ENCODE measurements at regions not wholly inside any gene's neighbourhood (a gene's known extent, or its start where the extent isn't known, plus 50 kb on each side); places are given as distances from the start of the nearest gene placed in this dataset.
"Not testable (repeated sequence)": the region's sequence is repeated elsewhere in the genome, so short reads cannot be mapped to it uniquely, and the experiment has no call there.

DNA sequence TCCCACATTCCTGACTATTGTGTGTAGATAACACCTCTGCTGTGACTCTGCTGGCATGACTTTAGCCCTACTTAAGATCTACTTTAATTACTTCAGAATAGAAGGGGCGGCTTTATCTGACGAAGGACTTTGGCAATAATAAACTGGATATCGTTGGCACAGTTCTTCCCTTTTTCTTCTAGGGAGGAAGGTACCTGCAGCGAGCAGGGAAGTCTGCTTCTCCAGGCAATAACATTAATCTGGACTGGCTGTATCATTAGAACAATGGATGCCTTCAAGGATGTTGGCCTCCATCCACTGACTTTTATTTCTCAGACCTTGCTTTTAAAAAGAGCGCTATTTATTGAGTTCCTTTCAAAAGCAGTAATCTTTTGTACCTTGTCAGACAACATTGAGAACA lies 172.6 kb upstream of the THSD7A start:
- no peak for DNase-seq (ENCODE audit: low read depth)

DNA sequence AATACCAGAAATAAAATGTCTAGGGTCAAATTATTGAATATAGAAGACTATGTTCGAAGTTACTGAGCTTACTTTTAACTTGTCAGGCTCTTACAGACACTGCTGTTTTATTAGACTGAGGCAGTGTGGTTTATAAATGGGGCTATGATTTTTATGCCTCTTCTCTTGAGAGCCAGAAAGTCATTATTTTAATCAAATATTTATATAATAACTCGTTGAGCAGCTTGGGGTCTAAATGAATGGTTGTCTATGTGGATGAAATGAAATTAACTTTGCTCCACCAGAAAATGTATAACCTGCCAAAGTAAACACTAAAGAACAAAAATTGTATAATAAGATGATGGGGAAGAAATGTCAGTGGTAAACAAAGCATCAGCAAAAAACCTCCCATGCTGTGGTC lies 175.6 kb upstream of the THSD7A start:
- DNase-seq (ENCODE audit: low read depth) = no peak

DNA sequence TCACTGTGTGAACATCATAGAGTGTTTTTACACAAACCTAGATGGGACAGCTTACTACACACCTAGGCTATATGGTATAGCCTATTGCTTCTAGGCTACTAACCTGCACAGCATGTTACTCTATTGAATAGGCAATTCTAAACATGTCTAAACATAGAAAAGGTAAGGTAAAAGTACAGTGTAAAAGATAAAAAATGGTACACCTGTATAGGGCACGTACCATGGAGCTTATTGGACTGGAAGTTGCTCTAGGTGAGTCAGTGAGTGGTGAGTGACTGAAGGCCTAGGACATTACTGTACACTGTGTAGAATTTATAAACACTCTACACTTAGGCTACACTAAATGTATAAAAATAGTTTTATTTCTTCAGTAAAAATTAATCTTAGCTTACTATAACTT lies 182.0 kb upstream of the THSD7A start:
- DNase-seq (ENCODE audit: low read depth) = no peak

DNA sequence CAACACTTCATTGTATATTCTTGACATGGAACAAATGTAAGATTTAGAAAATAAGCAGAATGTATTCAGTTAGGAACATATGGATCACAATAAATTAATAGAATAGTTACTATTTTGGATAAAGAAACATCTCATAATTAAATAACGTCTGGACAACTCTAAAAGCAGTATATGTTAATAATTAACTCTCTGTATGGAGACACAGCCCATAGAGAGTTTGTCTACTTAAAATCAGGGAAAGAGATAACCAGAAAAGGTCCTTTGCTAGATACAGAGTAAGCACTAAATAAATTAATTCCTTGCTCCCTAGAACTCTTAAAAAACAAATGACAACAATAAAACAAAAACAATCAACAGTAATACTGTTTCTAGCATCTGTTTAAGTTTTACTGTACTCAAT lies 184.4 kb upstream of the THSD7A start:
- no peak for DNase-seq (ENCODE audit: low read depth)

DNA sequence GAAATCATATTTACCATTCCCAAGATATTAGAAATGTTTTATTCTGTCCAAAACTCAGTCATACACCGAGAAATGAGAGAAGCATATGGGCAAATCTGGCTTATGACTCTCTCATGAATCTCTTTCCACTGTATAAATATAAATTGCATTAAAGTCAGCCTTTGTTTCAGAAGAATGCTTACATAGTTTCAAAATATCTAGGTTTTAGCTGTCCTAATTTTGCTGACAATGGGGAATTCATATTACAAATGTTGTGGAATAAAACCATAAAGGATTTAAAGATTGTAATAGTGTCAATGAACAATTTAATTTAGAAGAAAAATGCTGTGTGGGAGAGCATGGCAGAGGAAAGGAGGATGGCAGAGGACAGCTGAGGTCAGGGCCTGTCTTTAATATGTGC lies 185.0 kb upstream of the THSD7A start:
- DNase-seq (ENCODE audit: low read depth) = no peak

DNA sequence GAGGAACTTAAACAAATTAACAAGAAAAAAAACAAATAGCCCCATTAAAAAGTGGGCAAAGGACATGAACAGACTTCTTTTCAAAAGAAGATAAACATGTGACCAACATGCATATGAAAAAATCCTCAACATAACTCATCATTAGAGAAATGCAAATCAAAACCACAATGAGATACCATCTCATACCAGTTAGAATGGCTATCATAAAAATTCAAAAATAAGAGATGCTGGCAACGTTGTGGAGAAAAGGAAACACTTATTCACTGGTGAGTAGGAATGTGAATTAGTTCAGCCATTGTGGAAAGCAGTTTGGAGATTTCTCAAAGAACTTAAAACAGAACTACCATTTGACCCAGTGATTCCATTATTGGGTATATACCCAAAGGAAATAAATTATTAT lies 189.1 kb upstream of the TMEM106B start:
- not testable (repeated sequence) for DNase-seq (ENCODE audit: low read depth)

DNA sequence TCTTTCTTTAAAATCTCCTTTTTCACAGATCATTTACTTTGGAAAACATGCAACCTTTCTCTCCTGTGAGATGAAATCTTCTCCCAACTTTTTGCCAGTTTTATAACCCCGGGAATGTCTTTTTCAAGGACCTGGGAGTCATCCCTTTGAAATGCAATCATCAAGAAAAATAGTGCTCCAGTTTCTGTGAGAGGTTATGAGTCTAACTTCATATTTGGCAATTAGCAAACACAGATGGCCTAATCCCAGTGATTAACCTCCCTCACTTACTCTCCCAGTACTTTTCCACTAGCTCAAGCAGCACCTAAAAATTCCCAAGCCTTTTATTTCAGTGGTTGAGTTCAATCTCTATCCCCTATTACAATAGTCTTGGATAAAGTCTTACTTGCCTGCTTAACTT lies 185.8 kb upstream of the TMEM106B start:
- no peak for DNase-seq (ENCODE audit: low read depth)

DNA sequence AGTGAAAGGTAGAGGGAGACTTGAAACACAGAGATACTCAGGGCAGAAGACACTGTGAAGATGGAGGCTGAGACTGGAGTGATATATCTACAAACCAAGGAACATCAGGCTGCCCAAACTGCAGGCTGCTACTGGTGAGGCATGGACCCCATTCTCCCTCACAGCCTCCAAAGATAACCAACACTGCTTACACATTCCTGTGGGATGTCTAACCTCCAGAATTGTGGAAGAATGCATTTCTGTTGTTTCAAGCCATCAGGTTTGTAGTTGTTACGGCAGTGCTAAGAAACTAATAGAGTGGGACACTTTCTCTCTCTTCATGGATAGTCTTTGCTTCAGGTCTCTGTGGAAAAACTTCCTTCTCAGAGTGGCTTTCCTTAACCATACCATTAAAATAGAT lies 182.6 kb upstream of the TMEM106B start:
- DNase-seq (ENCODE audit: low read depth) = no peak

DNA sequence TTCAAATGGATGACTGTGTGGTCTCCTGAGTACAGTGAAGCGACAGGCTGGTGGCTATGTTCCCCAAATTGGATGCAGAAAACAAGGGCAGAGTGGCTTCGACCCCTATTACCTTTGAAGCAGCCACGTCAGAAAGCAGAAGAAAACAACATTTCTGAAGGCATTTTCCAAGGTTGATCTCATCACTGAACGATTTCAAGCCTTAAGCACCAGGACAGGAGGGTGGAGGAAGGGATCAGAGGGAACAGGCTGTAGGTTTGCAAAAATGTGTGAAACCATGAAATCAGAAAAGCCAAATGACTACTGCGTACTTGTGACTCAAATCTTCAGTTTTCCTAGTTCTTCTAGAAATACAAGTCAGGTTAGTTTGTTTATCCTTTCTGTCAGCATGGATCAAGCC lies 181.0 kb upstream of the TMEM106B start:
- DNase-seq (ENCODE audit: low read depth) = no peak

DNA sequence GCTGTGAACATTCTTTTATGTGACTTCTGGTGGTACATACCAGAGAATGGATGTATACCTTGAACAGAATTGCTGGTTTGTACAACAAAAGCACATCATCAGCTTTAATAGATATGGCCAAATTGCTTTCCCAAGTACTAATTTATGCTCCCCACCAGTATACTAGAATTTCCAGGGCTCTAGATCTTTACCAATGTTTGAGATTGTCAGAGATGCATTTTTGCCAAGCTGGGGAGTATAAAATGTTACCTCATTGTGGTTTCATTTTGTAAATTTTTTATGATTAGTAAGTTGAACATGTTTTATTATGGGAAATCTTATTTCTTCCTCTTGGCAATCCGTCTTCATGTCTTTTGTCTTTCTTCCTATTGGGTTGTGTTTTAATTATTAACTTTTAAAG lies 179.9 kb upstream of the TMEM106B start:
- no peak for DNase-seq (ENCODE audit: low read depth)

DNA sequence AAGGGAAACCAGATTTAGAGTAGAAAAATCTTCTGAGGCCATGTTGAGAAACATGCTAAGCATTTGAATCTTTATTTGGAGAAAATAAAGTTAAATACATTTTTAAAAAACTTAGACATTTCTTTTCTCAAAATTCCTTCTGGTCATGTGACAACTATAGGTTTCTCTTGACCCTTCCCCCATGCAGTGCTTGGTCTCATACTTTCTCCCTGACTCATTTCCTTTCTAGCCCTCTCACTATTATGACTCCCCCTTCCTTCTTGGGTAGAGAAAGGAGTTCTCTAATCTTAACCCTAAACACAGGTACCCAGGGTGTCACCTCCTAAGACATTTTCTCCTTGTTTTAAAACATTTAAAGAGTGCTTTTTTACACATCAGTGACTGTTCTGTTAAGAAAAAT lies 179.5 kb upstream of the TMEM106B start:
- no peak for DNase-seq (ENCODE audit: low read depth)

DNA sequence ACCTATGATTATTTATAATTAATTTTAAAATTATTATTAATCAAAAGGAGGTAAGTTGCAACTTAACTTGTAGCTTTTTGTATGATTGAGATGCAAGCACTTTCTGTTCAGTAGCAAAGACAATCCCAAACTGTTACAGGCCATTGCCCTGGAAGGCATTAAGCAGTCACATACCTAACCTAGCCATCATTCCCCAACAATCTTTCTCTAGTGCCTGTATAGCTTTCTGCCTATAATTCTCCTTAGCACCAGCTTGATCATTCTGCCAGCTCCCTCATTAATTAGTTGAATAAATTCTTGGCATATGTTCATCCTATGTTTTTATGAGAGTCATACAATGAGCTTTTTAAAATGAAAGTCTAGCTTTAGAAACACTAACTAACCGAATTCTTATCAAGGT lies 178.9 kb upstream of the TMEM106B start:
- no peak for DNase-seq (ENCODE audit: low read depth)

DNA sequence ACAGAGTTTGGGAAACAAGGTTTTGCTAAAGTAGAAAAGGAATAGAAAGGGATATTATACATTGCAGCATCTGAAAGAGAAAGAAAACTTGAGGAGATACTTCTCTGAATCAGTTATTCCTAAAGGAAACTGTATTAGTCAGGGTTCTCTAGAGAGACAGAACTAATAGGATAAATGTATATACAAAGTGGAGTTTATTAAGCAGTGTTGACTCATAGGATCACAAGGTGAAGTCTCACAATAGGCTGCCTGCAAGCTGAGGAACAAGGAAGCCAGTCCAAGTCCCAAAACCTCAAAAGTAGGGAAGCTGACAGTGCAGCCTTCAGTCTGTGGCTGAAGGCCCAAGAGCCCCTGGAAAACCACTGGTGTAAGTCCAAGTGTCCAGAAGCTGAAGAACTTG lies 167.6 kb upstream of the TMEM106B start:
- not testable (repeated sequence) for DNase-seq (ENCODE audit: low read depth)

DNA sequence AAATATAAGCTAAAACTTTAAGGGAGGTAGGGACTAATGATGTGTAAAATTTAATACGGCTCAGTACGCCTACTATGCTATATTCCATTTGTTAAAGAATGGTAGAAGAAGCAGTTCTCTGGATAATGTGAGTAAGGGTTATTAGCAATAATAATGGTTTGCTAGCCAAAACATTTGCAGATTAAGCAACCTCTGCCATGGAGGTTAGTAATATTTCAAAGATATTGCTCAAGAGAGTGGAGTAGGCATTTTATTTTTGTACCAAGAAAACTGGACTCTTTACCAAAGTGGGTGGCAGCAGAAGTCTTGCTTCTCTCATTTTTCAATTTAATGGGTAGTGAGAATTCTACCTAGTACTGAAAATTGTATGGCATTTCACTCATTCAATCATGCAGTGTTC lies 158.9 kb upstream of the TMEM106B start:
- no peak for DNase-seq (ENCODE audit: low read depth)

DNA sequence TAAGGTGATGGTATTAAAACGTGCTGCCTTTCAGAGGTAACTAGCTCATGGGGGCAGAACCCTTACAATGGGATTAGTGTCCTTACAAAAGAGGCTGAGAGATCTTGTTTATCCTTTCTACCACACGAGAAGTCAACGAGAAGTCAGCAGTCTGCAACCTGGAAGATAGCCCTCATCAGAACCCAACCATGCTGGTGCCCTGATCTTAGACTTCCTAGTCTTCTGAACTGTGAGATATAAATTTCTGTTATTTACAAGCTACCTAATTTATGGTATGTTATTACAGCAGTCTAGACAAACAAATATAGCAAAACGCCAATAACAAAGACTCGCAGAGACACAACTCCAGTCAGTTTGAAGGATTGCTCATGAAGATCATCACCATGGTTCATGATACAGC lies 157.5 kb upstream of the TMEM106B start:
- no peak for DNase-seq (ENCODE audit: low read depth)

DNA sequence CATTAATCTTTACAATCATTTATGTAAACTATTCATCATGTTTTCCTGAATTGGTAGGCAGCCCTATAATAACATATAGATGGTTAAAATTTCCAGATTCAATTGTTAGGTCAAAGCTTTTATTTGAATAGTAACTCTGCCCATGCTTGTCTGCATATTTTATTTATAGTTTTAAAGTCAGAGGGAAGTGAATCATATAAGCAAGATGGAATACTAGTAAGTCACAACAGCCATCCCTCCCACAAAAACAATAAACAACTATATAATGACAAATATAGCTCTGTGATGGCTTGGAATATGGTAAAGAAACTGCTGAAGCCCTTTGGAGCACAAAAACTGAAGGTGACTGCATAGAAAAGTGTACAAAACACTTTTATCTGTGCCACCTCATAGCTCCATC lies 156.3 kb upstream of the TMEM106B start:
- DNase-seq (ENCODE audit: low read depth) = no peak

DNA sequence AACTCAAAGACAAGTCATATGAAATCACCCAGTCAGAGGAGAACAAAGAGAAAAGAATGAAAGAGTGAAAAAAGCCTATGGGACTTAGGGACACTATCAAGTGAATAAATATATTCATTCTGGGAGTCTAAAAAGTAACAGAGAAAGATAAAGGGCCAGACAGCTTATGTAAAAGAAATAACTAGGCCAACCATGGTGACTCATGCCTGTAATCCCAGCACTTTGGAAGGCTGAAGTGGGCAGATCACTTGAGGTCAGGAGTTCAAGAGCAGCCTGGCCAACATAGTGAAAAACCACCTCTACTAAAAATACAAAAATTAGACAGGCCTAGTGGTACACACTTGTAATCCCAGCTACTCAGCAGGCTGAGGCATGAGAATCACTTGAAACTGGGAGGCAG lies 154.7 kb upstream of the TMEM106B start:
- no peak for DNase-seq (ENCODE audit: low read depth)

DNA sequence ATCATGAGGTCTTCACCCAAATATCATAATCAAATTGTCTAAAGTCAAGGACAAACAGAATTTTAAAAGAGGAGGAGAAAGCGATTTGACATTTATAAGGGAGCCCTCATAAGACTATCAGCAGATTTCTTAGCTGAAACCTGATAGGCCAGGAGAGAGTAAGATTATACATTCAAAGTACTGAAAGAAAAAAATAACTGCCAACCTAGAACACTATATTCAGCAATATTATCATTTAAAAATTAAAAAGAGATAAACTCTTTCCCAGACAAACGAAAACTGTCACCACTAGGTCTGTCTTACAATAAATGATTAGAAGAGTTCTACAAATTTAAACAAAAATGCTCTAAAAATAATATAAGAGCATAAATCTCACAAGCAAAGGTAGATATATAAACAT lies 154.1 kb upstream of the TMEM106B start:
- no peak for DNase-seq (ENCODE audit: low read depth)

DNA sequence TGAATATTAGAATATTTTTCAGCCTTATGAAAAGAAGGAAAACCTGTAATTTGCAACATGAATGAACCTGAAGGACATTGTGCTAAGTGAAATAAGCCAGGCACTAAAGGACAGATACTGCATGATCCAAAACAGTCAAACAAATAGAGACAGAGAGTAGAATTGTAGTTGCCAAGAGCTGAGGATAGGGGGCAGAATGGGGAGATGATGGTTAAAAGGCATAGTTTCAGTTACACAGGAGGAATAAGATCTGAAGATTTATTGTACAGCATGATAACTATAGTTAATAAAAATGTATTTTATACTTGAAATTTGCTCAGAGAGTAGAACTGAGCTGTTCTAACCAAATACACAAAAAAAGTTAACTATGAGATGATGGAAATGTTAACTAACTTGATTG lies 149.0 kb upstream of the TMEM106B start:
- no peak for DNase-seq (ENCODE audit: low read depth)

DNA sequence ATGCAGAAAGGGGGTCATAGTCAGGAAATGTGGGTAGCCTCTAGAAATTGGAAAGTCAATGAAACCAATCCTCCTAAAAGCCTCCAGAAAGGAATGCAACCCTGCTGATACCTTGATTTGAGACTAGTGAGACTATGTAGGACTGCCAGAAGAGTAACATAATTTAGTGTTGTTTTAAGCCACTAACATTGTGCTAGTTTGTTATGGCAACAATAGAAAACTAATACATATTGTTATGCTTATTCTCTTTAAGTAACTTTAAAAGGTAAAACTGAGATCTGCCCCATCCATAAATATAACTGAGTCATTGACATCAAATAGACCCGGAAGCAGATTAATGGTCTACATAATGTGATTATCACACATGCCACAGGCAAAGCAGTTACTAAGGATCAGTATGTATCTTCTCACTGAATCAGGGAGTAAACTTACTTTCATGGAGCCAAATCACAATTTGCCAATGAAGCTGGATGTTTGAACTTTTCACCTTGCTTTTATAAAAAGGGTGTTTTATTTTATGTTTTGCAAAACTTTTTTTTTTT lies 146.4 kb upstream of the TMEM106B start:
- DNase-seq (ENCODE audit: low read depth) = no peak

DNA sequence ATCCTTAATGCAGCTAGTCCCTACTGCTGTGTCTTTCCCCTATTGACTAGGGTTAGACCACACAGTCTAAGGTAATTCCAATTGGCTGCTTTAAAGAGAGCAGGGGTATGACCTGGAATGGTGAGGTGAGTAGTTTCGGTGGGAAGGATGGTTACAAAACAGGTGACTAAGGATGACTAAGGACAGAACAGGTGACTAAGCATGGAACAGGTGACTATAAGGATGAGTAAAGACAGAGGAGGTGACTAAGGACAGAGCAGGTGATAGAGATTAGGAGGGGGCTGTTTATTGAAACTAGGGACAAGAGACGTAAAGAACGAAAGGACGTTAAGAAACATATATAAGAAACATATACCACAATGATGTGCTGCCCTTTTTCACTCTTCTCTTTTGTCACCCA lies 145.1 kb upstream of the TMEM106B start:
- DNase-seq (ENCODE audit: low read depth) = no peak

DNA sequence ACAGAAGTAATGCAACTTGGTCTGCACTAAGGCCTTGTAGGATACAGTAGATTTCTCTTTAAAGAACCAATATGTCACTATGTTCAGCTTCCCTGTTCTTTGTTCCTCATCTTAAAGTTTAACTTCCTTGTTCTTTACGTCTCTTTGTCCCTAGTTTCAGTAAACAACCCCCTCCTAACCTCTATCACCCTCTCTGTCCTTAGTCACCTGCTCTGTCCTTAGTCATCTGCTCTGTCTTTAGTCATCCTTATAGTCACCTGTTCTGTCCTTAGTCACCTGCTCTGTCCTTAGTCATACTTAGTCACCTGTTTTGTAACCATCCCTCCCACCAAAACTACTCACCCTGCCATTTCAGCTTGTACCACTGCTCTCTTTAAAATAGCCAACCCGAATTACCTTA lies 144.6 kb upstream of the TMEM106B start:
- DNase-seq (ENCODE audit: low read depth) = no peak

DNA sequence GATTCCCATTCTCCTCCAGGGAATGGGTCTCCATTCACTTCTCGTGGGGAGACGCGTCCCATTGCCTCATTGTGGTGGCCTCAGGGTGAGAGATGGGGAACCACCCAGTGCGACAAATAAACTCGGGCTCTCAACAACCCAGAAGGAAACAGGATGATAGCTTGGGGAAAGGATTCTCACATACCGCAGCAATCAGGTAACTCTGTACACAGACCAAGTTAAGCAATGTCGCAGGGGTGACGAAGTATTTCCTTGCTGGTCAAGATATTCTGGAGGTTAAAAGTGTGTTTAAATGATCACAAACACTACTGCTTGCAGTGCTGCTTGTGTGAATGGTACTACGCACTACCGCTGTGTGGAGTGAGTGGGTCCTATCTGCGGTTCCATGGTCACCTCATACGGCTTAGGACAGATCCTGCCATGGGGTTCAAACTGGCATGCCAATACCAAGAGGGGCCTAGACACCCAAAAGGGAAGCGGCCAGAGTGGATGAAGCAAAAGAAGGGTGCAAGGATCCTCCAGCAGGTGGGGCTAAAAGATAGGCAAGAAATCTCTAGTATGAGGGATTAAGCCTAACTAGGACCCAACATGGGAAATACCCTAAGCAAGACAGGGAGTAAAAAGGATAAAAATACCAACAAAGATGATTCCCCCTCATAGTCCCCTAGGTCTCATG lies 143.8 kb upstream of the TMEM106B start:
- DNase-seq (ENCODE audit: low read depth) = peak; percentile 45

DNA sequence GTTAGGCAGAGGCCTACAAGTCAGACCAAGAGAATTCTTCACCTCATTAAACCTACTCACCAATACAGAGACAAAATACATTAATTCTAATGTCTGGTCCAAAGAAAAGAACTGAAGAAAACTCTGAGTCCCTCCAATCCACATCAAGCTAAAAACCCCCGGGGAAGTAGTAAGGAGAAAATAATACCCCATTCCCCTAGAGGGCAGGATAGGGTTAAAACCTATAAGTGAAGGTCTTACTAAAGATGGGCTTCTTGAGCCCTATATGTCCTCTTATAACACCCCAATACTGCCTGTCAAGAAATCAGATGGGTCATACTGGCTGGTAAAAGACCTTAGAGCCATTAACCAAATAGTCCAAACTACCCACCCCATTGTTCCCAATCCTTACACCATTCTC lies 141.3 kb upstream of the TMEM106B start:
- DNase-seq (ENCODE audit: low read depth) = no peak

DNA sequence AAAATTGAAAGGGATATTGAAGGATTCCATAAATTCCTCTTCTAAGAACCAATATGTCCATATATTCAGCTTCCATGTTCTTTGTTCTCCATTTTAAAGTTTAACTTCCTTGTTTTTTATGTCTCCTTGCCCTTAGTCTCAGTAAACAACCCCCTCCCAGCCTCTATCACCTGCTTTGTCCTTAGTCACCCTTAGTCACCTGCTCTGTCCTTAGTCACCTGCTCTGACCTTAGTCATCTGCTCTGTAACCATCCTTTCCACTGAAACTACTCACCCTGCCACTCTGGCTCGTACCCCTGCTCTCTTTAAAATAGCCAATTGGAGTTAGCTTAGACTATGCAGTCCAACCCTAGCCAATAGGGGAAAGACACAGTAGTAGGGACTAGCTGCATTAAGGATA lies 136.2 kb upstream of the TMEM106B start:
- DNase-seq (ENCODE audit: low read depth) = no peak
